ENCODE measurements at regions not wholly inside any gene's neighbourhood (a gene's known extent, or its start where the extent isn't known, plus 50 kb on each side); places are given as distances from the start of the nearest gene placed in this dataset.
"Not testable (repeated sequence)": the region's sequence is repeated elsewhere in the genome, so short reads cannot be mapped to it uniquely, and the experiment has no call there.

DNA sequence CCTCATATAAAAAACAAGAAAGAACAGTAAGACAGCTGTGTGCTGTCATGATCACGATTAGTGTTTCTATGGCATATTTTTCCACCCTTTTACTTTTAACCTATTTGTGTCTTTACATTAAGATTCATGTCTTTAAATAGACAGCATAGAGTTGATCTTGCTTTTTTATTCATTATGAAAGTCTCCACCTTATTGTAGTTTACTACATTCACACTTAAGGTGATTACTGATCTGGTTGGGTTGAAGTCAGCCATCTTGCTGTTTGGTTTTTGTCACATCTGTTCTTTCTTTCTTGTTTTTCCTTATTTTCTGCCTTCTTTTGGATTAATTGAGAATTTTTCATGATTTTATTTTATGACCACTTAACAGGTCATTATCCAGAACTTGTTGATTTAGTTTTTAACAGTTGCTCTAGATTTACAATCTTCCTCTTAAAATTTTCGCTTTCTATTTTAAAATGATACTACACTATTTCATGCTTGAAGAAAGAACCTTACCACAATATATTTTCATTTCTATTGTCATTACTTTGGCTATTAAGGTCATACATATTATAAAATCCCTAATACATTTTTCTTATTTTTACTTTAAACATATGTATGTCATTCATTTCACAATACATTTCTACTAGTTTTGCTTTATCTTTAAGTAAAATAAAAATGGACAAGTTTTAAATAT, 292.5 kb downstream of the SH3GL2 start:
- H3K27me3 Mint-ChIP-seq (ENCODE audit: low read depth): no peaks in the 10 kb centered on the region
- H3K27ac Mint-ChIP-seq: no peak overlapping the region
- no peak overlapping the region for H3K4me3 Mint-ChIP-seq
- no peak for ATAC-seq (replicated peaks in 1 of 2)
- no peaks in the 10 kb centered on the region for H3K4me1 Mint-ChIP-seq (ENCODE audit: low read depth)
- DNase-seq: no peak
- no peaks in the 10 kb centered on the region for H3K36me3 Mint-ChIP-seq (ENCODE audit: insufficient read depth in 2 of 2)
- peaks cover 2 to 7% of the 10 kb centered on the region in 2 donors for H3K9me3 Mint-ChIP-seq

DNA sequence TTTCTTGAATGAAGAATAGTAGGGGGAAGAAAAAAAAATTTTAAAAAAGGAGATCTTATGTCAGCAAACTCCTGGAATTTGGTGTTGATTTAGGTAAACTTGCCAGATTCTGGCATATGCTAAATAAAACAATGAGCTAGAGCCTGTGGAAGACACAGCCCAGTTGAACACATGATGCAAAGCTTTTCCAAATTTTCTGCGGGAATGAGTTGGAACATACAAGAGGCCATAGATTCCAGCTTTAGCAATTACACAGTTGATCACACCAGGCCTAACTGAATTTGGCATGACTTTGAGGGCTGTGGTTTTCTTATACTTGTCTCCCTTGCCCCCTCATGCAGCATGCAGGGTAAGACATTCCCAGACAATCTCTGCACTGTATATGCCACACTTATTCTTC, 297.0 kb downstream of the SH3GL2 start:
- DNase-seq: no peak

DNA sequence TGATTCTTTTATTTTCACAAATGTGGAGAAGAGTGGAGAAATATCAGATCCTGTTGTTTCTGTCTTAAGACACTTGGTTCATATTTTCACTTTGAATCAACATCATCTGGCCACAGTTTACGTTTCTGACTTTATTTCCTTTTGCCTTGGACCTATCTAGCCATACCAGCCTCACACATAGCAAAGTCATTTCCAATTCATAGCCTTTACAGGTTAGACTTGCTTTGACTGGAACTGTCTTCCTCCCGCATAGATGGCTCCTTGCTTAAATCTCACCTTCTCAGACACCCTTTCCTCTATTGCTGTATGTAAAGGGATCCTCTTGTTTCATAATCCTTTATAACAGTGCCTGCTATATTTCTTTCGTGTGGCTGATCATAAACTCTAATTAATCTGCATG, 297.8 kb downstream of the SH3GL2 start:
- Mint-ChIP-seq H3K9me3 (peaks cover 0 to 7% of the 10 kb centered on the region in 2 donors), H3K36me3 (ENCODE audit: insufficient read depth in 2 of 2) (no peaks in the 10 kb centered on the region), H3K27me3 (ENCODE audit: low read depth) (no peaks in the 10 kb centered on the region), H3K27ac (no peak overlapping the region), H3K4me1 (ENCODE audit: low read depth) (no peaks in the 10 kb centered on the region), H3K4me3 (no peak overlapping the region)
- ATAC-seq (replicated peaks in 1 of 2): no peak
- DNase-seq: no peak

More for the DNA sequence above, 297.0 kb downstream of the SH3GL2 start:
- Mint-ChIP-seq H3K4me3 (no peak overlapping the region), H3K4me1 (ENCODE audit: low read depth) (no peaks in the 10 kb centered on the region), H3K27ac (no peak overlapping the region), H3K36me3 (ENCODE audit: insufficient read depth in 2 of 2) (no peaks in the 10 kb centered on the region), H3K9me3 (peaks cover 0 to 4% of the 10 kb centered on the region in 2 donors), H3K27me3 (ENCODE audit: low read depth) (no peaks in the 10 kb centered on the region)
- no peak for ATAC-seq (replicated peaks in 1 of 2)

DNA sequence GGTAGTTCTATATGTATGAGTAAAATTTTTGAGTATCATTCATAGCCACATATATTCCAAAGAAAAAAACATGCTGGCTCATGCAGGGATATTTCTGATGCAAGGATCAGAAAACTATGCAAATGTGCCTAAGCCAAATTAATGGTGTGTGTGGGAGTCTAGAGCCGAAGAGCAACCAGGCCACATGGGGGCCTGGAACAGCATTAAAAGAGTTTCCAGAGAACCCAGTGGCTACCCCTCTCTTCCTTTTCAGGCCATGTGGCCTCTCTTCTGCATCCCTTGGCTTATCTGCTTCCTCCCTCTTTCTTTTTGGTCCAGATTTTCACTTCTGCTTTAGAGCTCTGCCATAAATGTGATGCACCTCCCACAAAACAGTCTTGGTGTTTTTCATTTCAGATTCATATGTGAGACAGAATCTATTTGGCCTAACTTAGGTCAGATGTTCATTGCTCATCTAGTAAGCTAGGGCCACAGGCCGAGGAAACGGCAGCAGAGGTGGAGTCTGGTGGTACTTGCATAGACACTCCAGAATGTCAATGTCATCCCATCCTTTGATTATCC, 300.0 kb downstream of the SH3GL2 start:
- Mint-ChIP-seq H3K9me3 (peaks cover 0 to 8% of the 10 kb centered on the region in 2 donors), H3K36me3 (ENCODE audit: insufficient read depth in 2 of 2) (no peaks in the 10 kb centered on the region), H3K27me3 (ENCODE audit: low read depth) (no peaks in the 10 kb centered on the region), H3K27ac (no peak overlapping the region), H3K4me1 (ENCODE audit: low read depth) (no peaks in the 10 kb centered on the region), H3K4me3 (no peak overlapping the region)
- no peak for ATAC-seq (replicated peaks in 1 of 2)
- no peak for DNase-seq

DNA sequence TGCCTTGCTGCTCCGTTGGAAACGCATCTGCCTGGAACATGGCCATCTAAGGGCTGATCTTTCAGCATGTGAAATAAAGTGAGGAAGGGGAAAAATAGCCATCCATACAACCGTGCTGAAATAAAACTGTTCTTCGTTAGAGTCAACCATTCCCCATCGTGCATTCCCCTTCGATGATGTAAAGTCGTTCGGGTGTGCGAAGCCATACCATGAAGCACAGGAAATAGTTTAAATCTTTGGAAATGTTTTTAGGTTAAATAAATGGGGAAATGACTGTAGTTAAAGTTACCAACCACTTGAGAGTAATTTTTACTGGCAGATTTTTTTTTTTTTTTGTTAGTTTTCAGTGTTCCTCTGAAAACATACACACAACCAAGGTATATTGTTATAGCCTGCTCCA, 302.5 kb downstream of the SH3GL2 start:
- H3K27me3 Mint-ChIP-seq (ENCODE audit: low read depth): no peaks in the 10 kb centered on the region
- H3K9me3 Mint-ChIP-seq: peaks cover 0 to 8% of the 10 kb centered on the region in 2 donors

DNA sequence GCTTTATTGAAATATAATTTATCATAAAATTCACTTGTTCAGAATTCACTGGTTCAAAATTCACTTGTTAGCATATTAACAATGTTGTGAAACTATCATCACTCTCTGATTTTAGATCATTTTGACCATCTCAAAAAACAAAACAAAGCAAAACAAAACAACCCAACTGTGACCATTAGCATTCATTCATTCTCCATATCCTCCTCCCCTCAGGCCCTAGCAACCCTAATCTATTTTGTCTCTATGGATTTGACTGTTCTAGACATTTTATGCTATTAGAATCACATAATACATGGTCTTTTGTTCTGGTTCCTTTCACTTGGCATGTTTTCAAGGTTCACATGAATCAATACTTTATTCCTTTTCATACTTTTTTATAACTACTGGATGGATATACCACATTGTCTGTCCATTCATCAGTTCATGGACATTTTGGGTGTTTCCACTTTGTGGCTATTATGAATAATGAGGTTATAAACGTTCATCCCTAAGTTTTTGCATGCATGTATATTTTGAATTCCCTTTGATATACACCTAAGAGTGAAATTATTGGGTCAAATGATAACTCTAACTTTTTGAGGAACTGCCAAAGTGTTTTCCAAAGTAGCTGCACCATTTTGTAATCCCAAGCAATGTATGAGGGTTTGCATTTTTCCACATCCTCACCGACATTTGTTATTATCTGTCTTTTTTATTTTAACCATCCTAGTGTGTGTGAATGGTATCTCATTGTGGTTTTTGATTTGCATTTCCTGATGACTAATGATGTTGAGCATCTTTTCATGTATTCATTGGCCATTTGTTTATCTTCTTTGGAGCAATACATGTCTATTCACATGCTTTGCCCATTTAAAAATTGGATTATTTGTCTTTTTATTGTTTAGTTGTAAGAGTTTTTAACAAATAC, 304.1 kb downstream of the SH3GL2 start:
- ATAC-seq (replicated peaks in 1 of 2) (no peak), DNase-seq (no peak)
- Mint-ChIP-seq H3K27me3 (ENCODE audit: low read depth) (no peaks in the 10 kb centered on the region), H3K4me1 (ENCODE audit: low read depth) (no peaks in the 10 kb centered on the region), H3K9me3 (peaks cover 0 to 5% of the 10 kb centered on the region in 2 donors), H3K36me3 (ENCODE audit: insufficient read depth in 2 of 2) (no peaks in the 10 kb centered on the region), H3K27ac (no peak overlapping the region), H3K4me3 (no peak overlapping the region)

More for the DNA sequence above, 302.5 kb downstream of the SH3GL2 start:
- Mint-ChIP-seq H3K36me3 (ENCODE audit: insufficient read depth in 2 of 2) (no peaks in the 10 kb centered on the region), H3K4me3 (no peak overlapping the region), H3K4me1 (ENCODE audit: low read depth) (no peaks in the 10 kb centered on the region), H3K27ac (no peak overlapping the region)
- DNase-seq (no peak), ATAC-seq (replicated peaks in 1 of 2) (no peak)

DNA sequence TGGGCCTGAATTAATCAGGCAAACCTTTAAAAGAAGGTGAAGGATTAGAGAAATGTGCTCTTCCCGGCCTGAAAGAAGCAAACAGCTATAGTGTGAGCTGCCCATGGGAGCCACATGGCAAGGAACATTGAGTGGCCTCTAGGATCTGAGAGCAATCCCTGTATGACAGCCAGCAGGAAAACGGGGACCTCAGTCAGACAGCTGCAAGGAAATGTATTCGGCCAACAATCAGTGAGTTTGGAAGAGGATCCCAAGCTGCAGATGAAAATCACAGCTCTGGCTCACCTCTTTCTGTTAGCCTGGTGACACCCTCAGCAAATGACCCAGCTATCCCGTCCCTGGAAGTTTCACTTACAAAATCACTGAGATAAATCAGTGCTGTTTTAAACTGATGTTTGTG, 309.2 kb downstream of the SH3GL2 start:
- ATAC-seq (replicated peaks in 1 of 2) (no peak), DNase-seq (no peak)
- peaks cover 0 to 2% of the 10 kb centered on the region in 2 donors for H3K9me3 Mint-ChIP-seq
- H3K36me3 Mint-ChIP-seq (ENCODE audit: insufficient read depth in 2 of 2): no peaks in the 10 kb centered on the region
- no peaks in the 10 kb centered on the region for H3K27me3 Mint-ChIP-seq (ENCODE audit: low read depth)
- H3K27ac Mint-ChIP-seq: no peak overlapping the region
- no peak overlapping the region for H3K4me3 Mint-ChIP-seq
- H3K4me1 Mint-ChIP-seq (ENCODE audit: low read depth): no peaks in the 10 kb centered on the region

DNA sequence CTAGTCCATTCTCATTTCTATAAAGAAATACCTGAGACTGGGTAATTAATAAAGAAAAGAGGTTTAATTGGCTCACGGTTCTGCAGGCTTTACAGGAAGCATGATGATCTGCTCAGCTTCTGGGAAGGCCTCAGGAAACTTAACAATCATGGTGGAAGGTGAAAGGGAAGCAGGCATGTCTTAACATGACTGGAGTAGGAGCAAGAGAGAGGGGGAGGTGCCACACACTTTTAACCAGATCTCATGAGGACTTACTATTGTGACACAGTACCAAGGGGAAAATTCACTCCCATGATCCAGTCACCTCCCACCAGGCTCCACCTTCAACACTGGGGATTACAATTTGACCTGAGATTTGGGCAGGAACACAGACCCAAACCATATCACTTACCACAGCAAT, 310.1 kb downstream of the SH3GL2 start:
- not testable (repeated sequence) for H3K27me3 Mint-ChIP-seq (ENCODE audit: low read depth); DNase-seq; H3K36me3 Mint-ChIP-seq (ENCODE audit: insufficient read depth in 2 of 2); H3K4me1 Mint-ChIP-seq (ENCODE audit: low read depth); H3K9me3 Mint-ChIP-seq; H3K4me3 Mint-ChIP-seq; H3K27ac Mint-ChIP-seq; ATAC-seq (replicated peaks in 1 of 2)

DNA sequence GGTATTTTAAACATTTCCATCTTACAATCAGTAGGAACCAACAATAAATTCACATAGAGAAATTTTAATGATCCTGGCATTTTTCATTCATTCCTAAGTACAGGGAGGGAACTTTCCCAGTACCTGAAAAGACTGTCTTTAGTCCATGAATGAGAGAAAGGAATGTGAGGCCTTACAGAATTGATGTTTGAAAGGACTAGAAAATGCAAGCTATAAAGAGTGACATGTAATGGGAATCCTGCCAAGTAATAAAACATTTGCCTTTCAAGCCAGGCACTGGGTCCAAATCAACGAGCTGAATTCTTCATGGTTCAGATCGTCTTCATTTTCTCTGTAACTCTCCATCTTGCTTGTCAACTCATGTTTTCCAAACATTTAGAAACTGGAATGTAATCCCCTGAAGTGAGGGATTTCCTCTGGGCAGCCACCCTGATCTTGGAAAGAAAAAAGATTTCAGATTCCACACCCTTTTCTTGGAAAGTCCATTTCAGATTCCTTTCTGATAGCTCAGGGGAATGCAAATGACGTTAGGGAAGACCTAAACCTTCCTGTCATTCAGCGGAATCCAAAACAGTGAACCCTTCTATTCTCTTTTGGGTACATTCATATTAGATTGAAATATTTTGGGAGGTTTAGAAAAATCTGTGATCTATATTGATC, 315.8 kb downstream of the SH3GL2 start:
- ATAC-seq (replicated peaks in 1 of 2) (no peak), DNase-seq (no peak)
- Mint-ChIP-seq H3K4me3 (no peak overlapping the region), H3K27me3 (ENCODE audit: low read depth) (no peaks in the 10 kb centered on the region), H3K27ac (no peak overlapping the region), H3K4me1 (ENCODE audit: low read depth) (no peaks in the 10 kb centered on the region), H3K9me3 (peaks cover 1 to 2% of the 10 kb centered on the region in 2 donors), H3K36me3 (ENCODE audit: insufficient read depth in 2 of 2) (no peaks in the 10 kb centered on the region)

DNA sequence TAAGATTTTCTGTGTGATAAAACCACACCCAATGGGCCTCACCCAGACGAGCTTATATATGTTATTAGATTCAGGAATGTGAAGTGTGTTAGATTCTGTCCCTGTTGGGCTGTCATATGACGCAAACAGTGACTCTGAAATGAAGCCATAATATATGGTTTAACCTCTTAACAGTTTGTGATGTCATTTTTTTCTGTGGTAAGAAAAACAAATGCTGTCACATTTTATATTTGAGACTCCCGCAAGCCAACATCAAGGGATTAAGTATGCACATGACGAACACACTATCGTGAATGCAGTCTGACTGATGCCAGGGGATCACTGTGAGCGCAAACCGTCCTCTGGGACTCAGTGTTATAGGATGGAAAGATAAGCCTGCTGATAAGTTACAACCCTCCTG, 321.7 kb downstream of the SH3GL2 start:
- peaks cover 4 to 7% of the 10 kb centered on the region in 2 donors for H3K9me3 Mint-ChIP-seq
- DNase-seq (no peak), ATAC-seq (replicated peaks in 1 of 2) (no peak)
- no peak overlapping the region for H3K27ac Mint-ChIP-seq
- H3K36me3 Mint-ChIP-seq (ENCODE audit: insufficient read depth in 2 of 2): no peaks in the 10 kb centered on the region
- no peak overlapping the region for H3K4me3 Mint-ChIP-seq
- H3K4me1 Mint-ChIP-seq (ENCODE audit: low read depth): no peaks in the 10 kb centered on the region
- H3K27me3 Mint-ChIP-seq (ENCODE audit: low read depth): peaks cover 4% of the 10 kb centered on the region

DNA sequence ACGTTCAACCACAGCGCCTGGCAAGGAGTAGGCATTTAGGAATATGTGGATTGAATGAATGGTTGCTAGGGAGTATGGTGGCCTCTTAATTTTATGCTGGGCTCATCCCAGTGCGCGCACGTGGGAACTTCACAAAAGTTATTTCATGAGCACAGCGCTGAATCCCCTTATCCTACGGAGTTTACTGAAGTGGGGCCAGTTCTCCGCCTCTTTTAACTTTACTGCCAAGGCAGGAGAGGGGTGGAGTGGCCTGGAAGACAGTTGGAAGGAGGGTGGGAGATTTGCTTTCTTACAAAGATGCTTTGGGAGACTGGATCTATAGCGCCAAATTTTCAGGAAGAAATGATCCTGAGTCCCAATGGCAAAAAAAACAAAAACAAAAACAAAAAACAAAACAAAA, 326.5 kb downstream of the SH3GL2 start:
- H3K27ac Mint-ChIP-seq: no peak overlapping the region
- peaks cover 18% of the 10 kb centered on the region for H3K27me3 Mint-ChIP-seq (ENCODE audit: low read depth)
- ATAC-seq (replicated peaks in 1 of 2): no peak
- H3K4me1 Mint-ChIP-seq (ENCODE audit: low read depth): no peaks in the 10 kb centered on the region
- H3K4me3 Mint-ChIP-seq: no peak overlapping the region
- DNase-seq: no peak
- peaks cover 0 to 3% of the 10 kb centered on the region in 2 donors for H3K36me3 Mint-ChIP-seq (ENCODE audit: insufficient read depth in 2 of 2)
- H3K9me3 Mint-ChIP-seq: peaks cover 3 to 5% of the 10 kb centered on the region in 2 donors

DNA sequence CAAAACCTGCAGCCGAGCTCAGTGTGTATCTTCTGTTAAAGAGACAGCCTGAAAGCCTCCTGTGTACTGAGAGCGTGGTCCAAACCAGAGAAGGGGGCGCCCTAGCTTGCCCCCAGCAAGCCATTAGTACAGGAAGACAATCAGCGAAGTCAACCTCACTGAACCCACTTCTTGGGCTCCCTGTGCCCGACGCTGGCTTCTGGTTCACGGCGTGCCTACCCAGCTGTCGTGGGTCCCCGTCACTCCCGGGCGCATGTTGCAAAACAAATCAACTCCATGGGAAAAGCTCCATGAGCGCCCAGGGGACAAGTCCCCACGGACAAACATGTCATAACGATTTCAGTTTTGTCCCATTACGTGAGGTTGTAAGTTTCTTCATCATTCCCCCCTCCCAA, 326.9 kb downstream of the SH3GL2 start:
- no peak overlapping the region for H3K4me3 Mint-ChIP-seq
- H3K27ac Mint-ChIP-seq: no peak overlapping the region
- peaks cover 18% of the 10 kb centered on the region for H3K27me3 Mint-ChIP-seq (ENCODE audit: low read depth)
- ATAC-seq (replicated peaks in 1 of 2) (no peak), DNase-seq (no peak)
- H3K9me3 Mint-ChIP-seq: peaks cover 3 to 5% of the 10 kb centered on the region in 2 donors
- H3K4me1 Mint-ChIP-seq (ENCODE audit: low read depth): no peaks in the 10 kb centered on the region
- H3K36me3 Mint-ChIP-seq (ENCODE audit: insufficient read depth in 2 of 2): peaks cover 0 to 3% of the 10 kb centered on the region in 2 donors
